ENCODE measurements at regions not wholly inside any gene's neighbourhood (a gene's known extent, or its start where the extent isn't known, plus 50 kb on each side); places are given as distances from the start of the nearest gene placed in this dataset.

DNA sequence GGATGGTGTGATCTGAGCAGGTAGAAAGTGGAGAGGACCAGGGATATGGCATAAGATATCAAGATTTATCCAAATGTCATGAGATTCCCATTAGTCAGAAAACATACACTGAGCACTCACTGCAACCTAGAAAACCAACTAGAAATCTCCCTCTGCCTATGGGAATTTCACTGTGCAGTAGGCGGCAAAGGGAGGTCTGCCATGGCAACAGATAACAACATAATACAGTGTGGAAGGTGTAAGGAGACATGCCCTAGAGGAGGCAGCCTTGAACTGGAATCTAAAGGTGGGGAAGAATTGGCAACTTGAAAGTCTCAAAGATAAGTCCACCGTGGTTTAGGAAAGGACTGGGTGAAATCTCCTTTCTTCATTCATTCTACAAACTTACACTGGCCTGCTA lies 238.4 kb downstream of the ATG4C start:
- TF ChIP-seq POLR2A (IDR thresholded peaks at IDR 0.05): no peak
- TF ChIP-seq EP300 (IDR thresholded peaks at IDR 0.05): no peak
- TF ChIP-seq, protein P1, sequence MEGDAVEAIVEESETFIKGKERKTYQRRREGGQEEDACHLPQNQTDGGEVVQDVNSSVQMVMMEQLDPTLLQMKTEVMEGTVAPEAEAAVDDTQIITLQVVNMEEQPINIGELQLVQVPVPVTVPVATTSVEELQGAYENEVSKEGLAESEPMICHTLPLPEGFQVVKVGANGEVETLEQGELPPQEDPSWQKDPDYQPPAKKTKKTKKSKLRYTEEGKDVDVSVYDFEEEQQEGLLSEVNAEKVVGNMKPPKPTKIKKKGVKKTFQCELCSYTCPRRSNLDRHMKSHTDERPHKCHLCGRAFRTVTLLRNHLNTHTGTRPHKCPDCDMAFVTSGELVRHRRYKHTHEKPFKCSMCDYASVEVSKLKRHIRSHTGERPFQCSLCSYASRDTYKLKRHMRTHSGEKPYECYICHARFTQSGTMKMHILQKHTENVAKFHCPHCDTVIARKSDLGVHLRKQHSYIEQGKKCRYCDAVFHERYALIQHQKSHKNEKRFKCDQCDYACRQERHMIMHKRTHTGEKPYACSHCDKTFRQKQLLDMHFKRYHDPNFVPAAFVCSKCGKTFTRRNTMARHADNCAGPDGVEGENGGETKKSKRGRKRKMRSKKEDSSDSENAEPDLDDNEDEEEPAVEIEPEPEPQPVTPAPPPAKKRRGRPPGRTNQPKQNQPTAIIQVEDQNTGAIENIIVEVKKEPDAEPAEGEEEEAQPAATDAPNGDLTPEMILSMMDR (IDR thresholded peaks at IDR 0.05): no peak

DNA sequence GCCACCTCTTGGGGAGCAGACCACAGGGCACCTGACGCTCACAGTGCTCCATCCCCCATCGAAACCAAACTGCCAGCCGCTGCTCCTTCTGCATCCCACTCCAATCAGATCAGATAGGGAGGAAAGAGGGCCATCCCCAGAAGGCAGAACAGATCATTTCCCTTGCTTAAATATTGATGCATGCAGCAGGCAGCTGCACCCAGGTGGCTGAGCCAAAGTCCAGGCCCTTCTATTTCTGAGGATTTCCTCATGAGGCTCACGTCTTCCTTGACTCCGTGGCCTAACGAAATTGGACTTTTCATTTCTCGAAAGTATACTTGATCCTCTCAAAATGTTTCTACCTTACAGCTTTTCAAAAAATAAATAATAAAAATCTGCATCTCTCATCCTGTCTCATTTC lies 239.2 kb downstream of the ATG4C start:
- Histone ChIP-seq H3K27ac (no peak overlapping the region), H3K9me3 (no peaks in the 10 kb centered on the region), H3K4me3 (no peak overlapping the region), H3K27me3 (no peaks in the 10 kb centered on the region), H3K4me1 (ENCODE audit: insufficient read depth) (no peaks in the 10 kb centered on the region), H3K36me3 (no peaks in the 10 kb centered on the region)
- TF ChIP-seq, protein P1 (IDR thresholded peaks at IDR 0.05): no peak
- no peak for TF ChIP-seq POLR2A (IDR thresholded peaks at IDR 0.05)
- TF ChIP-seq EP300 (IDR thresholded peaks at IDR 0.05): no peak
- WGBS, 3 donors: 77 to 86% (median 85%) methylated on average over 7 of the region's 7 CpGs
- DNase-seq: no peak
- intact Hi-C loops (cut with DNase I): no loop called here

More for the DNA sequence above, 238.4 kb downstream of the ATG4C start:
- no peaks in the 10 kb centered on the region for H3K9me3 ChIP-seq
- H3K4me1 ChIP-seq (ENCODE audit: insufficient read depth): no peaks in the 10 kb centered on the region
- H3K4me3 ChIP-seq: no peak overlapping the region
- H3K36me3 ChIP-seq: no peaks in the 10 kb centered on the region
- no peak for DNase-seq
- H3K27ac ChIP-seq: no peak overlapping the region
- H3K27me3 ChIP-seq: no peaks in the 10 kb centered on the region
- intact Hi-C loops (cut with DNase I): no loop called here
- WGBS, 3 donors: 13 to 58% (median 19%) methylated on average over 2 of the region's 2 CpGs

DNA sequence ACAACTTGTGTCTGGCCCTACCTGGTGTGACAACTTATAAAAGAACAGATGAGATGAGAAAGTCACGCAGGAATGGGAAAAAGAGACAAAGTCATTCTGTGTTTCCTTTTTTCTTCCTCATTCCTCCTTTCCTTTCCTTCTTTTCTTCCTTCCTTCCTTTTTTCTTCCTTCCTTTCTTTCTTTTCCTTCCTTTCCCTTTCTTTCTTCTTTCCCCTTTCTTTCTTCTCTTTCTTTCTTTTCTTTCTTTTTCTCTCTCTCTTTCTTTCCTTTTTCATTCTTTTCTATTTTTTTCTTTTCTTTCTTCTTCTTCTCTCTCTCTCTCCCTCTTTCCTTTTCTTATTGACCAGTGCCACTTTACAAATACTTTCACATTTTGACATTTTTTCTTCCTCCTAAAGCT lies 239.7 kb downstream of the ATG4C start:
- Histone ChIP-seq H3K4me3 (no peak overlapping the region), H3K36me3 (no peaks in the 10 kb centered on the region), H3K27me3 (no peaks in the 10 kb centered on the region), H3K4me1 (ENCODE audit: insufficient read depth) (no peaks in the 10 kb centered on the region), H3K9me3 (no peaks in the 10 kb centered on the region), H3K27ac (no peak overlapping the region)
- DNase-seq: no peak
- intact Hi-C loops (cut with DNase I): no loop called here
- TF ChIP-seq EP300 (IDR thresholded peaks at IDR 0.05) (no peak), POLR2A (IDR thresholded peaks at IDR 0.05) (no peak)
- TF ChIP-seq, protein P1 (IDR thresholded peaks at IDR 0.05): no peak
- 87 to 97% (median 94%) methylated on average over 1 of the region's 1 CpG for WGBS, 3 donors

DNA sequence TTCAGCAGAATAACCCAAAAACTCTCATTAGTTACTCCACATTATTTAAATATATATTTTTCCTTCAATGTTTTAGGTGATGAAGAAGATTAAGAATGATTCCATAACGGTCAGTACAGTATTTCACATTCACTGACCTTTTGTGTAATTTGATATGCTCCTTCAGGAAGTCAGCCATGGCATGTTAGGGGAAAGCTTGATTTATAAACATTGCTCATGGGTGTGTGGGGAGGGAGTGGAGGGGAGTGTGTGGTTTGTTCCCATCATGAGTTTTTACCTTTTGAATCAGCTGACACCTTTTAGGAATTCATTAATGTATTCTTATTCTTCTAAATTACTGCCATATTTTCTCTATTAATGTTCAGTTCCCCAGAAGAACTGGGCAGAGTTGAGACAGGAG lies 240.2 kb downstream of the ATG4C start:
- no peaks in the 10 kb centered on the region for H3K27me3 ChIP-seq
- TF ChIP-seq EP300 (IDR thresholded peaks at IDR 0.05): no peak
- TF ChIP-seq, protein P1 (IDR thresholded peaks at IDR 0.05): no peak
- H3K27ac ChIP-seq: no peak overlapping the region
- H3K4me3 ChIP-seq: no peak overlapping the region
- H3K36me3 ChIP-seq: no peaks in the 10 kb centered on the region
- H3K9me3 ChIP-seq: no peaks in the 10 kb centered on the region
- DNase-seq: no peak
- H3K4me1 ChIP-seq (ENCODE audit: insufficient read depth): no peaks in the 10 kb centered on the region
- WGBS, 3 donors: 0 to 7% (median 3%) methylated on average over 1 of the region's 1 CpG
- intact Hi-C loops (cut with DNase I): no loop called here

DNA sequence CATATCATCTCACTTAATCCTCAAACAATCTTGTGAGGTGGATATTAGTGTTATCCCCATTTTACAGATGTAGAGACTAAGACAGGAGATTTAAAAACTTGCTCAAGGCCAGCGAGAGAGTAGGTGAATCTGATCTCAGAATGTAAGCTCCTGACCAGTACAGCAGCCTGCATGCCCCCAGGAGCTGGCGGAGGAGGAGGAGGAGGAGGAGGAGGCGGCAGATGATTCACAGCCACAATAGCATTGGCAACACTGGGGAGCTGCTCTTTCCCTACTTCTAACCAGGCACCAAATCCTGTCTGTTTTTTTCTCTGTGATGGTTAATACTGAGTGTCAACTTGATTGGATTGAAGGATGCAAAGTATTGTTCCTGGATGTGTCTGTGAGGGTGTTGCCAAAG lies 243.2 kb downstream of the ATG4C start:
- TF ChIP-seq EP300 (IDR thresholded peaks at IDR 0.05) (no peak), POLR2A (IDR thresholded peaks at IDR 0.05) (no peak)
- TF ChIP-seq, protein P1 (IDR thresholded peaks at IDR 0.05): no peak
- WGBS, 3 donors: 31 to 61% (median 51%) methylated on average over 3 of the region's 3 CpGs
- intact Hi-C loops (cut with DNase I): no loop called here

More for the DNA sequence above, 243.2 kb downstream of the ATG4C start:
- Histone ChIP-seq H3K9me3 (no peaks in the 10 kb centered on the region), H3K4me3 (no peak overlapping the region), H3K4me1 (ENCODE audit: insufficient read depth) (no peaks in the 10 kb centered on the region), H3K36me3 (no peaks in the 10 kb centered on the region), H3K27me3 (no peaks in the 10 kb centered on the region), H3K27ac (no peak overlapping the region)
- DNase-seq: no peak
